ENCODE measurements at regions not wholly inside any gene's neighbourhood (a gene's known extent, or its start where the extent isn't known, plus 50 kb on each side); places are given as distances from the start of the nearest gene placed in this dataset.

DNA sequence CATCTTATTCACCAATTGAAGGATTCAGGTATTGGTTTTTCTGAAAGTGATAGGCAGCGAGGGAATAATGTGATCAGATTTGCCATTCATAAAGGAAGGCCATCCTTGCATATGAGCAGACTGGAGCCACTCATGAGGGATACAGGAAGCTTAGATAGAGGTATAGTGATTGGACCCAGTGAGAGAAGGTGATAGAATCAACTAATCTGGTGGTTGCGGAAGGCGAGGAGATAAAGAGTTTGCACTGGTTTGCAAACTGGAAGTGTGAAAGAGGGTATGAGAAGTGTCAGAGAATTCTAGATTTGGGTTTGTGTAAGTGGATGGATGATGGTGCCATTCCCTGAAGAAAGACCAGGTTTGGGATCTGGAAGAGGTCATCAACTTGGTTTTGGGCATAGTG lies 57.3 kb upstream of the RASGEF1B start:
- no peak for TF ChIP-seq FOXM1 (IDR thresholded peaks at IDR 0.05; ENCODE audit: borderline replicate concordance)
- TF ChIP-seq ELF4 (IDR thresholded peaks at IDR 0.05), result no peak
- no peak for TF ChIP-seq HDGF (IDR thresholded peaks at IDR 0.05; ENCODE audit: borderline replicate concordance)
- no peak for TF ChIP-seq ARNT (IDR thresholded peaks at IDR 0.05)
- TF ChIP-seq SUZ12 (IDR thresholded peaks at IDR 0.05), result no peak
- TF ChIP-seq ZNF384 (IDR thresholded peaks at IDR 0.05), result no peak
- TF ChIP-seq, protein P1, sequence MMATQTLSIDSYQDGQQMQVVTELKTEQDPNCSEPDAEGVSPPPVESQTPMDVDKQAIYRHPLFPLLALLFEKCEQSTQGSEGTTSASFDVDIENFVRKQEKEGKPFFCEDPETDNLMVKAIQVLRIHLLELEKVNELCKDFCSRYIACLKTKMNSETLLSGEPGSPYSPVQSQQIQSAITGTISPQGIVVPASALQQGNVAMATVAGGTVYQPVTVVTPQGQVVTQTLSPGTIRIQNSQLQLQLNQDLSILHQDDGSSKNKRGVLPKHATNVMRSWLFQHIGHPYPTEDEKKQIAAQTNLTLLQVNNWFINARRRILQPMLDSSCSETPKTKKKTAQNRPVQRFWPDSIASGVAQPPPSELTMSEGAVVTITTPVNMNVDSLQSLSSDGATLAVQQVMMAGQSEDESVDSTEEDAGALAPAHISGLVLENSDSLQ (IDR thresholded peaks at IDR 0.05), result no peak
- TF ChIP-seq TARDBP (IDR thresholded peaks at IDR 0.05), result no peak

All from HEK293T (cell line).